Smooth muscle cell (in vitro differentiated cells): ENCODE measurements at regions not wholly inside any gene's neighbourhood (a gene's known extent, or its start where the extent isn't known, plus 50 kb on each side); places are given as distances from the start of the nearest gene placed in this dataset.
"Not testable (repeated sequence)": the region's sequence is repeated elsewhere in the genome, so short reads cannot be mapped to it uniquely, and the experiment has no call there.

ENCODE experiments used
- DNase-seq: peaks from one replicate; lab custom pipeline; 2025; ENCODE audit not compliant: unreplicated experiment; lab: John Stamatoyannopoulos, UW
- H2AFZ ChIP-seq: fragments of 200-600 bp; sonication (generic); 2 replicates; pipeline ENCODE4 v1.6.0; 2016; ENCODE audit warnings: antibody characterized with exemption, low read depth, mild to moderate bottlenecking
- H3F3A ChIP-seq: fragments of 200-600 bp; sonication (generic); 2 replicates; pipeline ENCODE4 v1.6.0; 2017; ENCODE audit warnings: antibody characterized with exemption, low read depth
- H3K27ac ChIP-seq: fragments of 200-600 bp; sonication (generic); 2 replicates; pipeline ENCODE4 v1.5.1; 2016; ENCODE audit warnings: low read depth, mild to moderate bottlenecking
- H3K27me3 ChIP-seq: fragments of 200-600 bp; sonication (generic); 2 replicates; pipeline ENCODE4 v1.6.1; 2016; ENCODE audit warnings: low read depth, mild to moderate bottlenecking
- H3K36me3 ChIP-seq: fragments of 200-600 bp; sonication (generic); 2 replicates; pipeline ENCODE4 v1.5.1; 2016; ENCODE audit warnings: low read depth
- H3K4me1 ChIP-seq: fragments of 200-600 bp; sonication (generic); 2 replicates; pipeline ENCODE4 v1.5.1; 2016; ENCODE audit warnings: low read depth
- H3K4me2 ChIP-seq: fragments of 200-600 bp; sonication (generic); 2 replicates; pipeline ENCODE4 v1.6.0; 2016; ENCODE audit warnings: mild to moderate bottlenecking
- H3K4me3 ChIP-seq: fragments of 200-600 bp; sonication (generic); 2 replicates; pipeline ENCODE4 v1.5.1; 2016; ENCODE audit warnings: mild to moderate bottlenecking
- H3K79me2 ChIP-seq: fragments of 200-600 bp; sonication (generic); 2 replicates; pipeline ENCODE4 v1.6.0; 2016; ENCODE audit warnings: low read depth, mild to moderate bottlenecking
- H3K9ac ChIP-seq: fragments of 200-600 bp; sonication (generic); 2 replicates; pipeline ENCODE4 v1.6.0; 2016; ENCODE audit warnings: low read depth
- H3K9me3 ChIP-seq: fragments of 200-600 bp; sonication (generic); replicated peaks from 2 replicates; pipeline ENCODE4 v1.5.1; 2016; ENCODE audit warnings: low read depth
- H4K20me1 ChIP-seq: fragments of 200-600 bp; sonication (generic); 2 replicates; pipeline ENCODE4 v1.6.0; 2016; ENCODE audit warnings: low read depth
- WGBS: methylation state at CpG from one replicate; pipeline ENCODE4 v1.1.7; 2016; ENCODE audit warnings: low lambda C conversion rate; 5-methylcytosine and 5-hydroxymethylcytosine counted together
- TF ChIP-seq, protein P1 (sequence below): fragments of 200-600 bp; sonication (generic); IDR thresholded peaks from 2 replicates; pipeline ENCODE4 v1.5.1; 2017; ENCODE audit warnings: borderline replicate concordance, mild to moderate bottlenecking, antibody characterized with exemption; ENCODE audit not compliant: insufficient read depth, poor library complexity, severe bottlenecking

DNA sequence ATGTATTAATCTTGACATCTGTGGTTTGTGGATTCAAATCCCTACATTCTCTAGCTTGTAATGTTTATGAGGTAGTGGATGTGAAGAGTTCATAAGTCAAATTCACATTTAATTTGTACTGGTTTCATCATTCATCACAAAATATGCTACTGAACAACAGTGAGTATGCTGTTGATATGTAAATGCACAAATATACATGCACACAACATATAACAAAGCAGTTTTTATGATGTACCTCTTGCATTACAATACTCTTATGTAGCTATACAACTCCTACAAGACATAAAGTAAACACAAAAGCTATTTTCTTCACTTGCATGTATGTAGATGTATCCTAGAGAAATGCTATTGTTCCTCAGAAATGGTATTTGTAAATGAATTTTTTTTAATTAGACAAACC lies 111.0 kb upstream of the ANTXRL start:
- DNase-seq: no peak
- H3K4me3 ChIP-seq: no peak overlapping the region
- no peak overlapping the region for H3K27ac ChIP-seq
- TF ChIP-seq, protein P1, sequence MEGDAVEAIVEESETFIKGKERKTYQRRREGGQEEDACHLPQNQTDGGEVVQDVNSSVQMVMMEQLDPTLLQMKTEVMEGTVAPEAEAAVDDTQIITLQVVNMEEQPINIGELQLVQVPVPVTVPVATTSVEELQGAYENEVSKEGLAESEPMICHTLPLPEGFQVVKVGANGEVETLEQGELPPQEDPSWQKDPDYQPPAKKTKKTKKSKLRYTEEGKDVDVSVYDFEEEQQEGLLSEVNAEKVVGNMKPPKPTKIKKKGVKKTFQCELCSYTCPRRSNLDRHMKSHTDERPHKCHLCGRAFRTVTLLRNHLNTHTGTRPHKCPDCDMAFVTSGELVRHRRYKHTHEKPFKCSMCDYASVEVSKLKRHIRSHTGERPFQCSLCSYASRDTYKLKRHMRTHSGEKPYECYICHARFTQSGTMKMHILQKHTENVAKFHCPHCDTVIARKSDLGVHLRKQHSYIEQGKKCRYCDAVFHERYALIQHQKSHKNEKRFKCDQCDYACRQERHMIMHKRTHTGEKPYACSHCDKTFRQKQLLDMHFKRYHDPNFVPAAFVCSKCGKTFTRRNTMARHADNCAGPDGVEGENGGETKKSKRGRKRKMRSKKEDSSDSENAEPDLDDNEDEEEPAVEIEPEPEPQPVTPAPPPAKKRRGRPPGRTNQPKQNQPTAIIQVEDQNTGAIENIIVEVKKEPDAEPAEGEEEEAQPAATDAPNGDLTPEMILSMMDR: no peak
- H3F3A ChIP-seq: no peaks in the 10 kb centered on the region
- no peaks in the 10 kb centered on the region for H4K20me1 ChIP-seq
- H3K79me2 ChIP-seq: no peaks in the 10 kb centered on the region
- no peaks in the 10 kb centered on the region for H3K9me3 ChIP-seq
- H3K27me3 ChIP-seq: no peaks in the 10 kb centered on the region
- H3K9ac ChIP-seq: no peak overlapping the region
- no peak overlapping the region for H3K4me2 ChIP-seq
- no peaks in the 10 kb centered on the region for H3K36me3 ChIP-seq
- no peaks in the 10 kb centered on the region for H3K4me1 ChIP-seq
- H2AFZ ChIP-seq: no peak overlapping the region

DNA sequence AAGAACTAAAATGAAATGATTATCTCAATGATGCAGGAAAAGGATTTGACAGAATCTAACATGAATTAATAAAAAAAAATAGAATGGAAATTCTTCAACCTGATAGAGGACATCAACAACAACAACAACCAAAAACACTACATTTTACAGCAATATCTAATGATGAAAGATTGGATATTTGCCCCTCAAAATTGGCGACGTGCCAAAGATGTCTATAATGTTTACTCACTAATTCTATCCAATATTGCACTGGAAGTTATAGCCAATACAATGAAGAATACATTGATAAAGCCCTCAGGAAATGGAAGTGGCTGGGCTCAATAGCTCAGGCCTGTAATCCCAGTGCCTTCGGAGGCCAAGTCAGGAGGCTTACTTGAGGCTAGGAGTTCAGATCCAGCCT lies 99.4 kb upstream of the ANTXRL start:
- not testable (repeated sequence) for H3K27ac ChIP-seq, DNase-seq, H3K9ac ChIP-seq, H2AFZ ChIP-seq, H3K4me1 ChIP-seq, H3K9me3 ChIP-seq, H3K4me2 ChIP-seq, H3F3A ChIP-seq, H4K20me1 ChIP-seq, H3K4me3 ChIP-seq, H3K36me3 ChIP-seq, H3K79me2 ChIP-seq
- WGBS: 92% methylated on average over 3 of the region's 3 CpGs
- peaks cover 17% of the 10 kb centered on the region for H3K27me3 ChIP-seq

DNA sequence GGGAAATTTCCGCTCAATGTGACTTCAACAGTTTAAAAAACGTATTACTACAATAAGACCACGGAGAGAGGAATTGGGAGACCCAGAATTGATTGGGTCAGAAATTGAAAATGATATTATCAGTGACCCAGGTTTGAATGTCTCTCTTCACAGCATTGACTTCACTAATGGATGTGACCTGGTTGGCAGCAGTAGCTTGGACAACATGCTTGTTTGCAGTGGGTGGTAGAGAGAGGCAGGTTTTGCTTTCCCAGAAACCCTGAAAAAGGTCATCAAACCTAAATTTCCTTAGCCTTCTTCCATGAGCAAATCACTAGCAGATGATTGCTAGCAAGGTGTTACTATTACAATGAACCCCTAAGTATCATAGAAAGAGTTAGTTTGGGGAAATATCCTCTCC lies 89.7 kb upstream of the ANTXRL start:
- Histone ChIP-seq H3K9me3 (no peaks in the 10 kb centered on the region), H3K4me2 (no peak overlapping the region), H3K4me1 (no peaks in the 10 kb centered on the region), H3K4me3 (no peak overlapping the region), H3K9ac (no peak overlapping the region), H3K79me2 (no peaks in the 10 kb centered on the region), H3K27me3 (no peaks in the 10 kb centered on the region), H4K20me1 (no peaks in the 10 kb centered on the region), H2AFZ (no peak overlapping the region), H3K27ac (no peak overlapping the region), H3K36me3 (no peaks in the 10 kb centered on the region), H3F3A (no peaks in the 10 kb centered on the region)
- no peak for DNase-seq
- TF ChIP-seq, protein P1: no peak
- 91% methylated on average over 3 of the region's 3 CpGs for WGBS

DNA sequence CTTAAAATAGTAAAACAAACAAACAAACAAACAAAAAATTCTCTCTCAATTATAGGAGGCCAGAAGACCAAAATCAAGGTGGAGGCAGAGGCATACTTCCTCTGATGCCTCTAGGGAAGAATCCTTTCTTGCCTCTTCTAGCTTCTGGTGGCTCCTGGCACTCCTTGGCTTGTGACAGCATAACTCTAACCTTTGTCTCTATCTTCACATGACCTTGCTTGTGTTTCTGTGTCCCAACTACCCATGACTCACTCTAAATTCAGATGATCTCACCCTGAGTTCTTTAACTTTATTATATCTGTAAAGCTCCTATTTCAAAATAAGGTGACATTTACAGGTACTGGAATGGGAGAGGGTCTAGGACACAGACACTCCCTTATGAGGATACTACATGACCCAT lies 88.3 kb upstream of the ANTXRL start:
- no peaks in the 10 kb centered on the region for H3K36me3 ChIP-seq
- no peak overlapping the region for H3K9ac ChIP-seq
- H3K4me2 ChIP-seq: no peak overlapping the region
- no peaks in the 10 kb centered on the region for H4K20me1 ChIP-seq
- no peaks in the 10 kb centered on the region for H3K27me3 ChIP-seq
- no peak overlapping the region for H2AFZ ChIP-seq
- H3F3A ChIP-seq: no peaks in the 10 kb centered on the region
- no peaks in the 10 kb centered on the region for H3K4me1 ChIP-seq
- DNase-seq: no peak
- no peak overlapping the region for H3K27ac ChIP-seq
- TF ChIP-seq, protein P1: no peak
- H3K4me3 ChIP-seq: no peak overlapping the region
- no peaks in the 10 kb centered on the region for H3K79me2 ChIP-seq
- H3K9me3 ChIP-seq: no peaks in the 10 kb centered on the region

DNA sequence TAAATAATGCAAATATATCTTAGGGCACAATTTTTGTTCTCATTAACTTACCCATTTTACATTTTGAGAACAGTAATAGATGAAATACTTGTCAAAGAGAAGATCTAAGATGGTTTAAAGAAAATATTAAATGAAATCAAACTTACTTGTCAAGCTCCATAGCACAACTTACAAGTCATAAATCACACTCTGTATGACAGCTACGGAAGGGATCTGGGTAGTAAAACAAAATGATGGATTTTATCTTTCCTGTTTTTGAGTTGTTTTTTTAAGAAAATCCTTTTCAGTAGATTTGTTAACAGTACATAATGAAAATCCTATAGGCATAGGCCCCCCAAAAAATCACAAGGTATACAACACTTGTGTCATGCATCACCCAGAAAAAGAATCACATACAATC lies 84.4 kb upstream of the ANTXRL start:
- not testable (repeated sequence) for H3K9me3 ChIP-seq, H3F3A ChIP-seq, H3K4me3 ChIP-seq, H3K27me3 ChIP-seq, H3K79me2 ChIP-seq, DNase-seq, H3K36me3 ChIP-seq, H2AFZ ChIP-seq, H4K20me1 ChIP-seq, H3K27ac ChIP-seq, H3K4me1 ChIP-seq, H3K4me2 ChIP-seq, H3K9ac ChIP-seq
- 85% methylated on average over 1 of the region's 1 CpG for WGBS

DNA sequence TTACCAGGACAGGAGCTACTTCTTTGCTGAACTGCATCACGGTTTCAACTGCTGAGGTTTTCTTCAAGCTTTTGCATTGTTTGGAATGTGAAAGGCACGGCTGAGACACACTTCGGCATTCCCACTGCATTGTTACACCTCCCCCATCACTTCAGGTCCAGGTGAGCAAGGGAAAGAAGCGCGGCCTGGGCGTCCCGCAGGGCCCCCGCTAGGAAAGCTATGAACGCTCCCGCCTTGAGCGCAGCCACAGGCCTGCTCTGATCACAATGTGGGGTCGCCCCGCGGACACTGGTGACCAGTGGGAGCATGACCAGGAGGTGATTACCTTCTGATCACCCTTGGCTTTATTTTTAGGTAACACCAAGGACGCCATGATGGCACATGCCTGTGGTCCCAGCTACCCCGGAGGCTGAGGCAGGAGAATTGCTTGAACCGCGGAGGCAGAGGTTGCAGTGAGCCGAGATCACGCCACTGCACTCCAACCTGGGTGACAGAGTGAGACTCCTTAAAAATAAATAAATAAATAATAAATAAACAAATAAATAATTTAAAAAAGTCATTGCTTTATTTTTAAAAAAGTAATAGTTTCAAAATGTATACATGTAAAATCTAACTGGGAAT lies 82.2 kb upstream of the ANTXRL start:
- H3K9ac ChIP-seq, H3K4me2 ChIP-seq, H3K36me3 ChIP-seq, H2AFZ ChIP-seq, H3K27me3 ChIP-seq, H3K9me3 ChIP-seq, H3K79me2 ChIP-seq, H3K27ac ChIP-seq, H3K4me1 ChIP-seq, DNase-seq, H3K4me3 ChIP-seq, H4K20me1 ChIP-seq, H3F3A ChIP-seq: not testable (repeated sequence)
- 94% methylated on average over 20 of the region's 20 CpGs for WGBS
